Small intestine (tissue), 7 donors: ENCODE measurements at regions not wholly inside any gene's neighbourhood (a gene's known extent, or its start where the extent isn't known, plus 50 kb on each side); places are given as distances from the start of the nearest gene placed in this dataset.

Experiments
- DNase-seq, 2 donors: peaks; one replicate each; pipeline versions ENCODE4 v3.0.0 to v3.0.0-alpha.2; 2013
- FAIRE-seq: peaks from 2 replicates; lab custom pipeline; 2012; peaks lifted over from hg19 to GRCh38; lab: Jason Lieb, UNC
- H3K27ac ChIP-seq, 3 donors: one replicate each; pipeline ENCODE4 v1.5.1; 2013; ENCODE audit warnings: low read length in 2 of 3, mild to moderate bottlenecking in 2 of 3, control low read depth in 1 of 3, inconsistent platforms in 1 of 3, low read depth in 1 of 3, moderate library complexity in 1 of 3
- H3K27me3 ChIP-seq, 3 donors: one replicate each; pipeline ENCODE4 v1.6.1; 2013; ENCODE audit warnings: low read length in 3 of 3, inconsistent platforms in 1 of 3; ENCODE audit not compliant: control insufficient read depth in 3 of 3, insufficient read depth in 3 of 3
- H3K36me3 ChIP-seq, 3 donors: one replicate each; pipeline ENCODE4 v1.6.1; 2013; ENCODE audit warnings: low read length in 3 of 3, inconsistent platforms in 1 of 3, low read depth in 1 of 3, mild to moderate bottlenecking in 1 of 3, moderate library complexity in 1 of 3; ENCODE audit not compliant: control insufficient read depth in 3 of 3, insufficient read depth in 2 of 3
- H3K4me1 ChIP-seq, 3 donors: one replicate each; pipeline ENCODE4 v1.6.1; 2013; ENCODE audit warnings: low read length in 2 of 3, inconsistent platforms in 1 of 3, low read depth in 1 of 3, mild to moderate bottlenecking in 1 of 3, moderate library complexity in 1 of 3; ENCODE audit not compliant: control insufficient read depth in 3 of 3, insufficient read depth in 2 of 3
- H3K4me3 ChIP-seq, 3 donors: one replicate each; pipeline ENCODE4 v1.5.1; 2013; ENCODE audit warnings: low read length in 3 of 3, control low read depth in 1 of 3, inconsistent platforms in 1 of 3, low read depth in 1 of 3, mild to moderate bottlenecking in 1 of 3, moderate library complexity in 1 of 3
- H3K9me3 ChIP-seq, 2 donors: one replicate each; pipeline ENCODE4 v1.6.1; 2013; ENCODE audit warnings: low read depth in 1 of 2, low read length in 1 of 2; ENCODE audit not compliant: control insufficient read depth in 2 of 2, insufficient read depth in 1 of 2
- WGBS, 3 donors: extraction: QIAGEN DNeasy Blood & Tissue Kit; methylation state at CpG; one replicate each; pipeline ENCODE4 v1.1.7; 2013; 5-methylcytosine and 5-hydroxymethylcytosine counted together
- donor health status: healthy with polysubstance abuse.
- donor health status: control.
- donor health status: control.
- donor health status: Bipolar disorder and iron deficiency.
- donor health status: healthy.

DNA sequence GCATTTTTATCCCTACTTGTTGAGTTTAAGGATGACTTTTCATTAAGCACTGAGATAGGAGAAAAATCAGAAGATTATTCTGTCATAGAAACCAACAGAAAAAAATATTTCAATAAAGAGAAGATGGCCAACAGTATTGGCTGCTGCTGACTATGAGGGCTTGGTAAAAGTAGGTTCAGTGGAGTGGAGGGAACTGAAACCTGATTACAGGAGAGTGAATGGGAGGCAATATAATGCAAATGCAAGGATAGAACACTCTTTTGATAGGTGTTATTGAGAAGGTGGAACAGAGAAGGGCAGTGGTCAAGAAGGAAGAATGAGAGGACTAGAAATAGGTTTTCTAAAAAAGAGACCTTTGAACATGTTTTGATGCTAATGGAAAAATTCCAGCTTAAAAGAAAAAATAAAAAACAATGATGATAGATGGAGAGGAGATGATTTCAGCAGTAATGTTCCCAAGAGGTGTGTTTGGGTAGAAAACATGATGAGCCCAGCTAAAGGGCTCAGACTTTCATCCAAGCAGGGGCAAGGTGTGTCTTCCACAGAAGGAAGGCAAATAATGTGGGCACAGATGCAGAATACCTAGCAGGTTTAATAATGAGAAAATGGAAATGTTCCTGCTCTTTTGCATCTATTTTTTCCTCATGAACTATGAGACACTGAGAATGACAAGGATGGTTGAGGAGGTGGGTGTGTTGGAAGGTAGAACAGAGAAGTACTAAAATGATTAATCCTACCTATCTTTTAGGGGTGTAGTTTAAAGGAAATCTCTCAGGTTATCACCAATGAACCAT, 397.9 kb upstream of the GOLIM4 start:
- H3K4me1 ChIP-seq = no peaks in the 10 kb centered on the region
- no peak for FAIRE-seq
- H3K27ac ChIP-seq = no peak overlapping the region
- H3K27me3 ChIP-seq = peaks cover 0 to 2% (median 0%) of the 10 kb centered on the region in 3 donors
- no peaks in the 10 kb centered on the region for H3K9me3 ChIP-seq
- H3K36me3 ChIP-seq = no peaks in the 10 kb centered on the region
- H3K4me3 ChIP-seq = no peak overlapping the region
- DNase-seq = no peak

DNA sequence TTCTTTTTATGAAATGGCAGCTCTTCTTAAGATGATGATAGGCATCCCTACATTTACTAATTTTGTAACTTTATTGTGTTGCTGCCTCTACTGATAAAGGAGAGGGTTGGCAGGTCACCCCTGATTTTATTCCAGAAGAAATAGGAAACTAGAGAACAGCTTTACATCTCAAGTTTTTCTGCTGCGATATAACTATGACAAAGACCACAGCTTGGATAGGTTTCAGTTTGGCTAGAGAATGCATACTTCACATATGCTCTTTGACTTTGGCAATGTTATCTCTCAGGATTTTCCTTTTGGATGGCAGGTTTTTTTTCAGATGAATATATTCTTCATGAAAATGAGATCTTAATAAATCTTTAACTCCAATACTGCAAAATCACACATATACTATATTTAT, 395.3 kb upstream of the GOLIM4 start:
- no peaks in the 10 kb centered on the region for H3K9me3 ChIP-seq
- WGBS, 3 donors = 64 to 92% (median 78%) methylated on average over 1 of the region's 1 CpG
- no peak overlapping the region for H3K27ac ChIP-seq
- FAIRE-seq (no peak), DNase-seq (no peak)
- peaks cover 0 to 2% (median 0%) of the 10 kb centered on the region in 3 donors for H3K27me3 ChIP-seq
- no peaks in the 10 kb centered on the region for H3K36me3 ChIP-seq
- H3K4me1 ChIP-seq = no peaks in the 10 kb centered on the region
- H3K4me3 ChIP-seq = no peak overlapping the region

DNA sequence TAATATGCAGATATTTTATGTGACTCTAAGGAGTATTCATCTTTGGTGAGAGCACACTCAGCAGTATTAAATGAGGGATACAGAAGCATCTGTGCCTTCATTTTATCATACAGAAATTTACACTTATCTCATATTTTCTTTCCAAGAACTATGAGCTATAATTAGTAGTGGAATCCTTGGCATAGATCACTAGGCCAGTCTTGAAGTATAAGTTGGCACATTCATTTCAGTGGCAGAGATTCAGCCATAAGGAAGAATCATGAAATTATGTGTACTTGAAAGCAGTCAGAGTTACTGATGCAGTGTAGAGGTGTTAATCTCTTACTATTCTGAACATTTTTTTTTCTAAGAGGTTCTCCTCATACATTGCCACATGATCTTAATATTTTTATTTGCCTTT, 393.6 kb upstream of the GOLIM4 start:
- FAIRE-seq (no peak), DNase-seq (no peak)
- Histone ChIP-seq H3K4me3 (no peak overlapping the region), H3K4me1 (no peaks in the 10 kb centered on the region), H3K36me3 (no peaks in the 10 kb centered on the region), H3K27ac (no peak overlapping the region), H3K27me3 (no peaks in the 10 kb centered on the region), H3K9me3 (no peaks in the 10 kb centered on the region)

DNA sequence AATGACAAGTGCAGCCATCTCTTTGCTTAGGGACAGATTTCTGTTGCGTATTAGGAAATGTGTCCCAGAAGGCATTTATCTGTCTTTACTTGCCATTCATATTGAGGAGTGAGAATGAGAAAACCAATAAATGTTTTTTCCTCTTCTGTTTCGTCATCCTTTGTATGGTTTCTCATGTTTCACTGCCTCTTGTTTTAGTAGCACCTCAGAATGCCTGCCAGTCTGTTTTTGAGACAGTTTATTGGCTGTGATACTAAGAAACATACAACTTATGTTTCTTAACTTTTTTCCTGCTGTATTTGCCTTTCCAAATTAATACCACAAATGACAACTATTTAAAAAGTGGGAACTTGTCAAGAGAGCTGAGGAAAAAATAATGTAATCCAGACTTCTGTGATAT, 390.2 kb upstream of the GOLIM4 start:
- Histone ChIP-seq H3K9me3 (no peaks in the 10 kb centered on the region), H3K27me3 (no peaks in the 10 kb centered on the region), H3K36me3 (no peaks in the 10 kb centered on the region), H3K4me3 (no peak overlapping the region), H3K4me1 (no peaks in the 10 kb centered on the region), H3K27ac (no peak overlapping the region)
- DNase-seq = no peak
- no peak for FAIRE-seq
- WGBS, 3 donors = 65 to 76% (median 70%) methylated on average over 2 of the region's 2 CpGs

DNA sequence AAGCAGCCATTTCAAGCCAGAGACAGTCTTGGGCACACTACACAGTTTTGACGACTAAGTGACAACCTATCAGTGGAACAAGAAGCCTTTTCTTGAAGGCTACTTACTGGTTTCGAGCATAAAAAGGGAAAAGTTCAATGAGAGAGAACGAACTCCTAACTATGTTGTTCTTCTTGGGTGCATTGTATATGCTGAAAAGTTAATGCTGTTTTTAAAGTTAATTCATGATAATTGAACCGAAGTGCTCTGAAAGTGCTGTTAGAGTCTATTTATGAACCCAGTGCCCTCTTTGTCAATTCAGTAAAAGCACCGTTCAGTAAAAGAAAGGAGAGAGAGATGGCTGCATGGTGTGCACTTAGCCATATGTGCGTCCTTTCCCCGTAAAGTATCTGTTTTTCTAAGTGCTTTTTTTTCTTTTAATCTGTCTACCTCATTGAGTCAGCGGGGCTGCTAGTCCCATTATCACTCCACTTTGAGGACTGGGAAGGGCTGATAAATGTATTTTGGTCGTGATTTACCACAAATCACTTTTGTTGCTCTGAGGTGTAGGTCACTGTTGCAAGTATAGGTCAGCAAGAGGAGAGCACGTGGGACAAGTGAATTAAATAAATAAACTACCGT, 380.7 kb upstream of the GOLIM4 start:
- H3K36me3 ChIP-seq = no peaks in the 10 kb centered on the region
- H3K27me3 ChIP-seq = no peaks in the 10 kb centered on the region
- H3K4me3 ChIP-seq = no peak overlapping the region
- no peak for DNase-seq
- no peak overlapping the region for H3K27ac ChIP-seq
- no peaks in the 10 kb centered on the region for H3K9me3 ChIP-seq
- FAIRE-seq = no peak
- no peaks in the 10 kb centered on the region for H3K4me1 ChIP-seq
- 71 to 74% (median 72%) methylated on average over 11 of the region's 11 CpGs for WGBS, 3 donors

DNA sequence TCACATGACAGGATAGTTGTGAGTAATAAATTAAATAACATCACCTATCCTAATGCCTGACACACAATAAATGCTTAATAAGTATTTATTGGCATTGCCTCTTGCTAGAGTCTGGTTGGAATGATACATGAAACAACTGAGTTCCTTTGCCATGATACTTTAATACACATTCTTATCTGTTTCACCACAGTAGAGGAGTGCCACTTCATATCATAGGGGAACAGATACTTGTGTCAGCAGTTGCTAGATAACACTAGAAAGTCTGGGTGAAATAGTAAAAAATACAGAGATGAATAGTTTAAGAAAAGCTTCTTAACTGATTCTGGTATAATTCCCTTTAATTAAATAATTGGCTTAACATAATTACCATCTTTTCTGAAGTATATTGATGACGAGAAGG, 380.0 kb upstream of the GOLIM4 start:
- H3K27ac ChIP-seq = no peak overlapping the region
- H3K36me3 ChIP-seq = no peaks in the 10 kb centered on the region
- no peaks in the 10 kb centered on the region for H3K4me1 ChIP-seq
- DNase-seq (no peak), FAIRE-seq (no peak)
- 80 to 89% (median 81%) methylated on average over 1 of the region's 1 CpG for WGBS, 3 donors
- no peaks in the 10 kb centered on the region for H3K27me3 ChIP-seq
- no peaks in the 10 kb centered on the region for H3K9me3 ChIP-seq
- no peak overlapping the region for H3K4me3 ChIP-seq

DNA sequence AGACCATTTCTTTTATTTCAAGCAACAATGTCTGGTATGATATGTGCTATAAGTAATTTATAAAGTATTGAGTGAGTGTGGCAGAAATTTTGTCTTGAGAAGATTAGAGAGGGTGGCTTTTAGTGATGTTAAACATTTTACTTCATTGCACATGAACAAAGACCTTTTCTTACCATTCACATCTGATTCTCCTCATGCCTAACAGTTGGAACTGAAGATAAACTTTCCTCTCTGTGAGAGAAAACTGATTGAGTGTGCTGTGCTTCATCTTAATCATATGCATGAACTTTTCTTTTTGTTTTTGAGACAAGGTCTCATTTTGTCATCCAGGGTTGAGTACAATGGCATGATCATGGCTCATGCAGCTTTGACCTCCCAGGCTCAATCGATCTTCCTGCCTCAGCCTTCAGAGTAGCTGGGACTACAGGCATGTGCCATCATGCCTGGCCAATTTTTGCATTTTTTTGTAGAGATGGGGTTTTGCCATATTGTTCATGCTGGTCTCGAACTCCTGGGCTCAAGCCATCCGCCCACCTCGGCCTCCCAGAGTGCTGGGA, 377.7 kb upstream of the GOLIM4 start:
- no peaks in the 10 kb centered on the region for H3K27me3 ChIP-seq
- no peaks in the 10 kb centered on the region for H3K36me3 ChIP-seq
- no peaks in the 10 kb centered on the region for H3K4me1 ChIP-seq
- no peak overlapping the region for H3K4me3 ChIP-seq
- FAIRE-seq (no peak), DNase-seq (no peak)
- 84 to 89% (median 89%) methylated on average over 4 of the region's 4 CpGs for WGBS, 3 donors
- no peaks in the 10 kb centered on the region for H3K9me3 ChIP-seq
- H3K27ac ChIP-seq = no peak overlapping the region

DNA sequence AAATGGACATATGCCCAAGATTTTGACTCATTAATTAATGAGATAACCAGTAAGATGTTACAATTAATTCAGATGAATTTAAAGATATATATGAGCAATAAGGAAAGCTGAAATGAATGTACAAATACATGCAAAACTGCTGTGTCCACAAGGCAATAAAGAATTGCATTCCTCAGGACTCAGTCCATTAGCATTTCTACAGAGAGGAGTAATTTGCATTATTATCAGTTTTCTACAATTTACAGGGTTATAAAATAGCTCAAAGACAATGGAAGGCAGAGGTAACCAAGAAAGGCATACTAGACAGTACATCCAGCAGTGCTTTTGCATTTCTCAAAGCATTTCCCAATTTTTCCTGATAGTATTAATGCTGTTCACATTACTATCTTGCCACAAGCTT, 377.1 kb upstream of the GOLIM4 start:
- DNase-seq (no peak), FAIRE-seq (no peak)
- H3K4me3 ChIP-seq = no peak overlapping the region

More for the DNA sequence above, 377.1 kb upstream of the GOLIM4 start:
- H3K4me1 ChIP-seq = no peaks in the 10 kb centered on the region
- no peaks in the 10 kb centered on the region for H3K9me3 ChIP-seq
- H3K36me3 ChIP-seq = no peaks in the 10 kb centered on the region
- no peaks in the 10 kb centered on the region for H3K27me3 ChIP-seq
- H3K27ac ChIP-seq = no peak overlapping the region
